Stimulated activated CD4-positive, alpha-beta T cell treated with anti-CD3 and anti-CD28 coated beads, Interleukin-12 subunit alpha, Interleukin-12 subunit beta, amount 100 ng/mL, for 24 hours (primary cell): ENCODE measurements at regions not wholly inside any gene's neighbourhood (a gene's known extent, or its start where the extent isn't known, plus 50 kb on each side); places are given as distances from the start of the nearest gene placed in this dataset.
"Not testable (repeated sequence)": the region's sequence is repeated elsewhere in the genome, so short reads cannot be mapped to it uniquely, and the experiment has no call there.

ENCODE experiments used
- DNase-seq, 2 experiments: peaks; one replicate each; pipeline ENCODE4 v3.0.0-alpha.2; 2020; ENCODE audit warnings: low read depth in 2 of 2

DNA sequence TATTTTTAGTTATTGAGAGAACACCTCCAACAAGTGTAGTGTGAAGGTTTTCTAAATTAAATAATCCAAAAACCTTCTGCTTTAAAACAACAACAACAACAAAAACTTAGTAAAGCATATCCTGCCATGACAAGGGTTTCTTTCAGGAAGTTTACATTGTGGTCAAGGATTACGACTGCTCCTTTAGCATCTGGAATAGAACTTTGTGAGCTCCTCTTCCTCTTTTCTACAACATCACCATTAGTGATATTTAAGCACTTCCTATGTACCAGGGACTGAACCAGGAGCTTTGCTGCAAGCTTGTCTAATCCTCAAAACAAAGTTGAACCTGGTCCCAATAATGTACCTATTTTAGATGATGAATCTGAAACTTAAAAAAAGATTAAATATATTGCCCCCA is 315.4 kb upstream of the KITLG start:
- DNase-seq = no peak

DNA sequence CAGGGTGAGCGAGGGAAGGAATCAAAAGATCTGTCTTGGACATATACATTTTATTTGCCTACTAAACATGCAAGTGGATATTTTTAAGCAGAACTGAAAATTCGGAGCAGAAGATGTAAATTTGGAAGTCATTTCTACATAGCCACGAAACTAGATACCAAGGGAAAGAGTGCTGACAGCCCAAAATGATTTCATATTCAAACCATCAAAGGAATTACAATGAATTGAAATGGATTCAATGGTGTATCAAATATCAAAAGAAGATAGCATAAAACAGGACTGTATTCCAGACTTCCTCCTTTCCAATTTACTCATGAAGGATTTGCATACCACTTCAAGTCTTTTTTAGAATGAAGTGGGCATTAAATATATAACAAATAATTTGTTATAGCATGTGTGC is 313.5 kb upstream of the KITLG start:
- no peak for DNase-seq

DNA sequence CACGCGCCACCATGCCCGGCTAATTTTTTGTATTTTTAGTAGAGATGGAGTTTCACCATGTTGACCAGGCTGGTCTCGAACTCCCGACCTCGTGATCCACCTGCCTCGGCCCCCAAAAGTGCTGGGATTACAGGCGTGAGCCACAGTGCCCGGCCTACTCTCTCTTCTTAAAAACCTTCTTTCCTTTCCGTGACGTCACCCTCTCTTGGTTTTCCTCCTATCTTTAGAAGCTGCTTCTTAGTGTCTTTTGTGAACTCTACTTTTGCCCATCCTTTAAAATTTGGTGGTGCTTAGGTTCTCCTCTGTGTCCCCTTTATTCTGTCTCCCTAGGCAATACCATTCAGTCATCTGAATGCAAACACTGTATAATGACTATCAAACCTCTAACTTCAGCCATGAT is 311.2 kb upstream of the KITLG start:
- DNase-seq = not testable (repeated sequence)

DNA sequence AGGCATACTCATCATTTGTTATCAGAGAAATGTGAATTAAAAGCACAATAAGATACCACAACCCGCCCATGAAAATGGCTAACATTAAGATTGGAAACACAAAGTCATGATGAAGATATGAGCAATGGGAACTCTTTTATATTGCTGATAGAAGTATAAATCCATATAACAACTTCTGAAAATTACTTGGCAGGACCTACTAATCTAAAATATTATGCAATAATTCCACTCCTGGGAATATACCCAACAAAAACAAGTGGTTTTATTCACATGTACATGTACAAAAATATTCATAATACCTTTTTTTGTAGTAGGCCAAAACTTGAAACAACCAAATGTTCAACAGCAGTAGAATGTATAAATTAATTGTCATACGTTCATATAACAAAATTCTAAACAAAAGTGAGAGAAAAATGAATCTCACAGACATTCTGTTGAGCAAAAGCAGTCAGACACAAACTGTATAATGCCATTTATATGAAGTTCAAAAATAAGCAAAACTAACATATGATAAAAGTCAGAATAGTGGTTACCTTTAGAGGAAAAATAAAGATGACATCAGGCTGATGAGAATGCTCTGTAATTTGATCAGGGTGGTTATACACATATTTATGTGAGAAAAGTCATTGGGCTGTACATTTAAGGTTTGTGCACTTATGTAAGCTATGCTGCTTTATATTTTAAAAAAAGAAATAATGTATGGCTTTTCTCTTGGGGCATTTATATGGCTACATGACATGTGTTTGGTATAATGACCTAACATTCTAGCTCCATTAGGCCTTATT is 309.2 kb upstream of the KITLG start:
- no peak for DNase-seq

DNA sequence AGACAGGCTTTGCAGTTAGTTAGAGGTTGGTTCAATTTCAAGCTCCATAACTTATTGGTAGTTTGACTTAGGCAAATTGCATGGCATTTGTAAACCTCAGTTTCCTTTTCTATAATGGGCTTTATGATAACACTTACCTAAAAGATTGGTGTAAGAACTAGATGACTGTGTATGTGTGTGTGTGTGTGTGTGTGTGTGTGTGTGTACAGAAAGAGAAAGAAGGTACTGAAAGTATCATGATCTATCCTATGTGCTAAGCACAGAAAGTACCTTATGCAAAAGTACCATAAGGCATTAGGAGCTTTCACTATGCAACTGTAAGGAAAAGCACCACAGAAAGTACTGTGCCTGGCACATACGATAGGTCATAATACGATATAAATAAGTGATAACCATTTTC is 304.3 kb upstream of the KITLG start:
- DNase-seq = no peak

DNA sequence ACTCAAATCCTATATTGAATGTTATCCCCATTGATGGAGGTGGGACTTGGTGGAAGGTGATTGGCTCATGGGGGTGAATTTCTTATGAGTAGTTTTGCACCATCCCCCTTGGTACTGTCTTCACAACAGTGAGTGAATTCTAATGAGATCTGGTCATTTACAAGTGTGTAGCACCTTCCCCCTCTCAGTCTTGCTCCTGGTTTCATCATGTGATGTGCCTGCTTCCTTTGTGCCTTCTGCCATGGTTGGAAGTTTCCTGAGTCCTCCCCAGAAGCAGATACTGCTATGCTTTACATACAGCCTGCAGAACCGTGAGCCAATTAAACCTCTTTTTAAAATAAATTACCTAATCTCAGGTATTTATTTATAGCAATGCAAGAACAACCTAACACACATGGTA is 302.4 kb upstream of the KITLG start:
- DNase-seq = no peak

DNA sequence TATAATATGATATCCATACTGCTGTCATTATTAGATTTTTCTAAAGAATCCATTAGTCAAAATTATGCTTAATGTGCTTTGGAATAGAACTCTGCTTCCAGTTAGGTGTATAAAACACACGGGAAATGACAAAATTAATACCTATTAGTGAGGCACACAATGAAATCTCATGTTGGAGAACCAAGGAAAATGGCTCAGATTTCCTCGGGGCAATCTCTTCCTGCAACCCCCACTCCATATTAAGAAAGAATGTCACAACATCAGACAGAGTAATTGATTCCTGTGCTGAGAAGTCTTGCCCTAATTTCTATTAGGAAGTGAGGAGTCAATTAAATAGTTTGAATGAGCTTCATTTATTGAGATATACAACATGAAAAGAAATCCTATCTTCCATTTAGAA is 299.8 kb upstream of the KITLG start:
- no peak for DNase-seq

DNA sequence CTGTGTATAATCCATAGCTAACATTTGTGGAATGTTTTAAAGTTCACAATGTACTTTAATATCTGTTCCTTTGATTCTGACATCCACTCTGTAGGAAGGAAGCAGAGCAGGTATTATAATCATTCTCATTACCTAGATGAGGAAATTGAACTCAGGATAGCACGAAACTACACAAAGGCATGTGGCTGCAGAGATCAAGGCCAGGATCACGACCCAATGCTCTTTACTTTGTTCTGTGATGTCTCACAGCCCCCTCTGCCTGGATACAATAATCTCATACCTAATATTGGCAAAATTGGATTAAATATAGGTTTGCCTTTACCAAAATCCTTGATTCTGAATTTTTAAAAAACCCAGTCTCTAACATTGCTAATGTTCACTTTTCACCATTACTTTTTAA is 298.0 kb upstream of the KITLG start:
- no peak for DNase-seq

DNA sequence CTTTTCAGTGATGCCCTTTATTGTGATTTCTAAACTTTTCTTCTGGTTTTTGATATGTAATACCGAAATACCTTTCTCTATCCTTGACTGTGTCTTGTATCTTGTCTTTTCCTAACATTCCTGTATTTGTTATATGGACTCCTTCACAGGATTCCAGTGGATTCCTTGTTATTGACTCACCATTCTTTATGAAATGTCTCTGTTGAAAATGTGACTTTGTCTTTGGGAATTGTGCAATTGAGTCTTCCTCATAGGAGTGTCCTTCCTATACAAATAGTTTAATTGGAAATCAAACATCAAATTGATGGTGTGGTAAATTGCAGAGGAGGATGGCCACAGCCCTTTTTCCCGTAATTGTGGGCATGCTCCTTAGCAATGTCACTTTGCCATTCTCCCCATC is 296.6 kb upstream of the KITLG start:
- no peak for DNase-seq

DNA sequence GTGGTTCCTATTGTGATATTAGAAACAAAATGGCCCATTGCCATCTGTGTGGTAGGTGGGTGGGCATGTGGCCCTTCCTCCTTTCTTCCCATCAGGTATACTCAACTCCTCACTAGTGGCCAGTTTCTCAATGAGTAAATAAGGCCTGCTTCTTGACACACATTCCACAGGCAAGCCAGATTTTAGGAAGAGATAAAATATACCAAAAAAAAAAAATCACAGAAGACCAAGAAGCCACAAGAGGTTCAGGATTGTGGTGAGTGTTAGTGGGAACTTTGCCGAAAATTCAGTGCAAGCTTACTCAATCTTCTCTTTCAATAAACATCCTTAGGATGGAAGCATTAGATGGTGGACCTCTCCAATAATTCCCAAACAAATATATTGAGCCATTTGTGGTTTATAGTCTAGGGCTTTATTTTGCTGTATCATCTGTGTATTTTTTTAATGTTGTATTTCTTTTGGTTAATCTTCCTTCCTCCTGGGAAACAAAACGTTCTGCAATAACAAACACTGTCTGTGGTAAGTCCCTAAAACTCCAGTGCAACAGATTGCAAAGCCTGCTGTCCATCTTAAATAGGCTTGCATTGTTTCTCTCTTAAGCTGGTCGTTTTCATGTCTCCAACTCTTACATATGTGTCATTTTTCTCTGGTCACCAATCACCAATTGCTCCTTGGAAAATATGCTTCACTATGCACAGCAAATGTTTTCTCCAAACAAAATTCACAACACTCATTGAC is 289.9 kb upstream of the KITLG start:
- DNase-seq = no peak

DNA sequence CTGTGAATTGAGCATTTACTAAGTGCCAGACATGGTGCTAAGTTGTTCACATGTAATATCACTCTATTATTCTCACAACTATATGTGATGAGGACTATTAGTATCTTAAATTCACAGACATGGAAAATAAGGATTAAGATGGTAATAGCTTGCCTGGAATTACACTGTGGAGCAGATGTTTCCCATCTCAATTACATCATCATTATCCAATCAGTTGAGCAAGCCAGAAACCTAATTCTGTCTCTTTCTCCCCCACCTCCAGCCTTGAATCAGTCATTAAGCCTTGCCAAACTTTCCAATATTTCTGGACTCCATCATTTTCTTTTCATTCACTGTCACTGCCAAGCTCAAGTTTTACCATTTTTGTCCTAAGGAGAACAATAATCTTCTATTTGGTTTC is 287.8 kb upstream of the KITLG start:
- no peak for DNase-seq

DNA sequence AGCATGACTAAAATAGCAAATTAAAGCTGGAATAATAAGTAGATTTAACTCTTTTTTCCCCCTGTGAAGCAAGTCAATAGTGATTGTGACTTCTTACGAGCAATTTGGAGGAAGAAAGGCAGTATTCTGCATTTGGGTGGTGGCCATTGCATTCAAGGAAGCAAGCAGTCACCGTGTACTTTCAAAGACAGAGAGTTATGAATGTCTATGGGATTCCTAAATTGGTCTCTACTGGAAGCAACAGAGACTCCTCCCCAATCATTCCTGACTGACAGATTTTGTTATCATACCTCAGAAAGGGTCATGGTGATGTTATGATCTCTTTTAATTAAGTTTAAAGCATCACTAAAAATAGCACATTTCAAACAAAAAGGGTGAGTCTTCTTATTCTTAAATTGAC is 287.2 kb upstream of the KITLG start:
- DNase-seq = no peak

DNA sequence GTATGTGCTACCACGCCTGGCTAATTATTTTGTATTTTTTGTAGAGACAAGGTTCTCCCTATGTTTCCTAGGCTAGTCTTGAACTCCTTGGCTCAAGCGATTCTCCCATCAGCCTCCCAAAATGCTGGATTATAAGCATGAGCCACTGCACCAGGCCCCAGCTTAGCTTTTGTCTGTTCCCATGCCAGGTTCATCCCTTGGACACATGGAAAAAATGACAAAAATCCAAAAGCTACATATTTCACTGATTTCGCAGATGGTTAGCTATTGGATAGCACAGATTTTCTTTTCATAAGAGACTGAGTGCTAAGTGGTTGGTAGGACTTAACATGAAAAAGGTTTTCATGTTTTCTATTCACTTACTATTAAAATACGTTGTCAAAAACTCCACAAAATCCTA is 286.6 kb upstream of the KITLG start:
- no peak for DNase-seq

DNA sequence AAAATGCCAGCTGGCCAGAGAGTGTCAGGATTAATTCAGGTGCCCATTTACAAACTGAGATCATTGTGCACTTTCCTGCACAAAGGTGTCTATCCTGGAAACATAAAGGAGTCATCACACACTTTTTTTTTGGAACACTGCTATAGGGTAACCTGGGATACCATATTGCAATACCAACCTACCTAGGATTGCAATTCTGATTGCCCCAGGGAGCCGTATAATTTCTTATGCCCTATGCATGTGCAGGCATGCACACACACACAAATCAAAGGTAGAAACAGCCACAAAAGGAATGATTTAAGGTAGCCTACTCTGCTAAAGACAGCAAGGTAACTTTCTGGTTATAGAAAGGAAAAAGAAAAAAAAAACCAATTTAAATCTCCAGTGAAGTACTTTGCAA is 285.3 kb upstream of the KITLG start:
- DNase-seq = no peak

DNA sequence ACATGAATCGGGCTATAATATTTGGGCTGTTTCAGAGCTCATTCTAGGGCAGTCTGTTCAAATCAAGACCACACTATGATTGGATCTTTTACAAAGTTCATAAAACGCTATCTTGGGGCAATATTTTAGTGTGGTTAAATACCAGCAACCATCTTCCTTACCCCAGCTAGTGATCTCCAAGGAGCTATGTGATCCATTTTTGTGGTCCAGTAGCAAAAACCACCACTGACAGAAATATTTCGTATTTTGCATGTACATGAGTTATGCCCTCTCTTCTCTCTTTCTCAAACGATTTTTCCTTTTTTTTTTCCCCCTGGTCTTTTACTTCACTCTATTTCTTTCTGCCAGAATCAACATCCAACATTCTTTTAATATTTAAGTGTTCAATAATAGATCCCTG is 280.6 kb upstream of the KITLG start:
- no peak for DNase-seq

DNA sequence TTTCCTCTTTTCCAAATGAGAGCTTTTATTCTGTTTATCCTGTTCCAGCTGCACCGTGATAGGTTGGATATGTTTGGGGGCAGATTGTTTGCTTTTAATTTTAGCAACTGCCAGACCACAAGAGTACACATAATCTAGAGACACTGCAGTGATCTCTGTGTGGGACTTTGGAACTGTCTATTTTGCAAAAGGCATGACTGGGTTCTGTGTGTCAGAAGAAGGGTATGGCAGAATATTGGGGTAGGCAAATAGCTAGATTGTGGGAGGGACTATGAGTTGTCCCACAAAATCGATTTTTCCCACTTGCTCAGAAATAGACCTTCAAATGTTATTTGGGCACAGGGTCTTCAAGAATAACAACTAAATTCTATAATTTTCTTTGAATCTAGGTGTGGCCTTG is 275.9 kb upstream of the KITLG start:
- DNase-seq = no peak

DNA sequence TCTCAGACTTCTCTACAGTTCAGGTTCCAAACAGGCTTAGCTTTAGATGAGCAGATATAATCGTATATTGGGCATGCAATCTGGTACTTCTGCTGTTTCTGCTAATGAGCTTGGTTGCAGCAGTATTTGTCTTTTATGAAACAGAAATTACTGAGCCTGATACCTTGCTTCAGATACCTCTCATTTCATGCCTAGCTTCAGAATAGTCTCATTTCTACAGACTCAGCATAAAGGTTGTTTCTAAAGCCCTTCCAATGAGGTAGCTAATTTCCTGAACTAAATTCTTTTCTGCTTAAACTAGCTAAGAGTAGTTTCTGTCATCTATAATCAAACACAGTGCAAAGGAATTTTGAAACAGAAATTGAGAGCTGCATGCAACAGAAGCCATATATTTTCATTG is 275.0 kb upstream of the KITLG start:
- no peak for DNase-seq

DNA sequence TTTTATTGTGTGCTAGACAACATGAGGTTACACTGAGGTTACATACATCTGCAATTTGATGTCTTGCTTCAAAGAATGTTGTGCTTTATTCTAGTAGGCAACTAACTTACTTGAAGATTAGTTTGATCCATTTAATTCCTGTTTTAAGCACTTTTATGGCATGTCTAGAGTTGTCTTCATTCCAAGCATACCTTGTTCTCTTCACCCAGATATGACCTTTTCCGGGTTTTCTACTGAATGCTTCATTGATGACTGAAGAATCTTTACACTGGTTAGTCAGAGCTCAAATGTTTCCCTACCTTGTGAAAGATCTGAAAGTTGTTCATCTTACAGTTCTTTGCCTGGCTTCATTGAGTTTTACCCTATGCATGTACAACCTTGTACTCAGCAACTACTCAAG is 274.0 kb upstream of the KITLG start:
- no peak for DNase-seq

DNA sequence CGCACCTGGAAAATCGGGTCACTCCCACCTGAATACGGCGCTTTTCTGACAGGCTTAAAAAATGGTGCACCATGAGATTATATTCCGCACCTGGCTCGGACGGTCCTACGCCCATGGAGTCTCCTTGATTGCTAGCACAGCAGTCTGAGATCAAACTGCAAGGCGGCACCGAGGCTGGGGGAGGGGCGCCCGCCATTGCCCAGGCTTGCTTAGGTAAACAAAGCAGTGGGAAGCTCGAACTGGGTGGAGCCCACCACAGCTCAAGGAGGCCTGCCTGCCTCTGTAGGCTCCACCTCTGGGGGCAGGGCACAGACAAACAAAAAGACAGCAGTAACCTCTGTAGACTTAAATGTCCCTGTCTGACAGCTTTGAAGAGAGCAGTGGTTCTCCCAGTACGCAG is 267.0 kb upstream of the KITLG start:
- not testable (repeated sequence) for DNase-seq

DNA sequence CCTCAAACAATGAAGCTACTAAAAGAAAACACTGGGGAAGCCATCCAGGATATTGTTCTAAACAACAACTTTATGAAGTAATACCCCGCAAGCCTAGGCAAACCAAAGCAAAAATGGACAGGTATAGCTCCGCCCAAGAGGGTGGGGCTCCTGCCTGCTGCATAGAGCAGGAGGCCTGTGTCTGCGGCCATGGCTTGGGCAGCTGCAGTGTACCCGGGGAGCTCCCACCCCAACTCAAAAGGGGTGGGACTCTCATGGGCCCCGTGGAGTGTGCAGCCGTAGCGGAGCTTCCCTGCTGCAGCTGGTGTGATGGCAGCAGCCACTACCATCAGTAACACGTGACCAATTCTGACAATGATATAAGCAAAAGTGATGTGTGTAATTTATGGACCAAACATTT is 264.2 kb upstream of the KITLG start:
- DNase-seq = no peak

DNA sequence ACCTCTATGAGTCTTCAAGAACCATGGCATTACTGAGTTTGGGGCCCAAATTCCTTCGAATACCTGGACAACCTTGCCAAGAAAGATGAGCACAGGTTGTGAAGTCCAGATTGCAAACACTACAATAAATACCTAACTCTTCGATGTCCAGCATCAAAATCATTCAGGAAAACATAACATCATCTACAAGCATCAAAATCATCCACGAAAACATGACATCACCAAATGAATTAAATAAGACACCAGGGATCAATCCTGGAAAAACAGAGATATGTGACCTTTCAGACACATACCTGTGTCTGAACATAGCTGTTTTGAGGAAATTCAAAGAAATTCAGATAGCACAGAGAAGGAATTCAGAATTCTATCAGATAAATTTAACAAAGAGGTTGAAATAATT is 262.0 kb upstream of the KITLG start:
- no peak for DNase-seq

DNA sequence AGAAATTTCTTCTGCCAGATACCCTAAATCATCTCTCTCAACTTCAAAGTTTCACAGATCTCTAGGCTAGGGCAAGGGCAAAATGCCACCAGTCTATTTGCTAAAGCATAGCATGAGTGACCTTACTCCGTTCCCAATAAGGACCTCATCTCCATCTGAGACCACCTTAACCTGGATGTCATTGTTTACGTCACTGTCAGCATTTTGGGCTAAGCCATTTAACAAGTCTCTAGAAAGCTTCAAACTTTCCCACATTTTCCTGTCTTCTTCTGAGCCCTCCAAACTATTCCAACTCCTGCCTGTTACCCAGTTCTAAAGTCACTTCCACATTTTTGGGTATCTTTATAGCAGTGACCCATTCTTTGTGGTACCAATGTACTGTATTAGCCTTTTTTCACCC is 259.2 kb upstream of the KITLG start:
- no peak for DNase-seq

DNA sequence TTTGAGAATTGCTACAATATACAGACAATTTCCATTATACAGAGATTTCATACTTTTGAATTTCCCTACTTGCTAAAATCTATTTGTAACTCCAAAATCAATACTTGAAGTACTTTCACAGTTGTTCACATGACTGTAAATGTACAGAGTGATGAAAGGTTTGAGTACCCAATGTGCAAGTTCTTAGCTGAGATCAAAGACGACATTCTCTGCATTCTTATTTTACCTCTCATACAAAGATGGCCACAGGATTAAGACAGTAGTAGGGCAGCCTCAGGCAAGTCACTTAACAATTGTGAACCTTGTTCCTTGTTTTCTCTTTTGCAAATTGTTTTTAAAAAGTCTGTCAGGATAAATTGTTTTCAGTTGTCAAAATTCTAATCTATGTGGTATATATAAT is 255.9 kb upstream of the KITLG start:
- no peak for DNase-seq

DNA sequence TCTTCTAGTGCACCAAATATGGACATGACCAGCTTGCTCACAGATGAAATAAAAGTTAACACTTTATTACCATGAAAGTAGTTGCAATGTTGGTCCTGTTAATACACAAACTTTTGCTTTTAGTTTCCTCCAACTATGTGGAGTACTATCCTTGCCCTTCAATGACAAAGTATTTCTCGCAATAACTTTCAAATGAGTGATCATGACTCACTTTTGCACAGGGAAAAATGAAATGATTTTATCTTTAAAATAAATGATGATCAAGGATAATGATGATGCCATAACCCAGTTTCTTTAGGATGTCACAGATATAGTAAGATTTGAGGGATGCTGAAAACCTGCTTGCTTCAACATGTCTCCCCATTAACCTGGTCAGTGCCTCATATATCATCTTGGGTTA is 254.0 kb upstream of the KITLG start:
- no peak for DNase-seq
